ENCODE measurements at regions not wholly inside any gene's neighbourhood (a gene's known extent, or its start where the extent isn't known, plus 50 kb on each side); places are given as distances from the start of the nearest gene placed in this dataset.

DNA sequence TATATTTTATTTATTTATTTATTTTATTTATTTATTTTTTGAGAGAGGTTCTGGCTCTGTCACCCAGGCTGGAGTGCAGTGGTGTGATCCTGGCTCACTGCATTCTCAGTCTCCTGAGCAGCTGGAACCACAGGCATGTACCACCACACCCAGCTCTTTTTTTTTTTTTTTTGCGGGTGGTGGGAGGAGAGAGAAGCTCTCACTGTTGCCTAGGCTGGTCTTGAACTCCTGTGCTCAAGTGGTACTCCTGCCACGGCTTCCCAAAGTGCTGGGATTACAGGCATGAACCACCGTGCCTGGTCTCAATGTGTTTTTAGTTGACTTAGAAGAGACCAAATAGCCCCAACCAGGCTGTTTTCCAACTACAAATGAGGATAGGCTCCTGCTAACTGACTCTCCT is 80.7 kb downstream of the PDCL3 start:
- DNase-seq (ENCODE audit: low spot score) = no peak
- no peak overlapping the region for H3K27ac Mint-ChIP-seq (ENCODE audit: unreplicated experiment)
- TF ChIP-seq, protein P1, sequence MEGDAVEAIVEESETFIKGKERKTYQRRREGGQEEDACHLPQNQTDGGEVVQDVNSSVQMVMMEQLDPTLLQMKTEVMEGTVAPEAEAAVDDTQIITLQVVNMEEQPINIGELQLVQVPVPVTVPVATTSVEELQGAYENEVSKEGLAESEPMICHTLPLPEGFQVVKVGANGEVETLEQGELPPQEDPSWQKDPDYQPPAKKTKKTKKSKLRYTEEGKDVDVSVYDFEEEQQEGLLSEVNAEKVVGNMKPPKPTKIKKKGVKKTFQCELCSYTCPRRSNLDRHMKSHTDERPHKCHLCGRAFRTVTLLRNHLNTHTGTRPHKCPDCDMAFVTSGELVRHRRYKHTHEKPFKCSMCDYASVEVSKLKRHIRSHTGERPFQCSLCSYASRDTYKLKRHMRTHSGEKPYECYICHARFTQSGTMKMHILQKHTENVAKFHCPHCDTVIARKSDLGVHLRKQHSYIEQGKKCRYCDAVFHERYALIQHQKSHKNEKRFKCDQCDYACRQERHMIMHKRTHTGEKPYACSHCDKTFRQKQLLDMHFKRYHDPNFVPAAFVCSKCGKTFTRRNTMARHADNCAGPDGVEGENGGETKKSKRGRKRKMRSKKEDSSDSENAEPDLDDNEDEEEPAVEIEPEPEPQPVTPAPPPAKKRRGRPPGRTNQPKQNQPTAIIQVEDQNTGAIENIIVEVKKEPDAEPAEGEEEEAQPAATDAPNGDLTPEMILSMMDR (IDR thresholded peaks at IDR 0.05) = no peak
- H3K27me3 Mint-ChIP-seq (ENCODE audit: low read depth) = peaks cover 13% of the 10 kb centered on the region
- H3K4me3 Mint-ChIP-seq (ENCODE audit: unreplicated experiment) = no peak overlapping the region
- H3K36me3 Mint-ChIP-seq (ENCODE audit: low read depth) = peaks cover 3% of the 10 kb centered on the region
- H3K4me1 Mint-ChIP-seq (ENCODE audit: low read depth) = peaks cover 14% of the 10 kb centered on the region
- peaks cover 5% of the 10 kb centered on the region for H3K9me3 Mint-ChIP-seq (ENCODE audit: low read depth)

DNA sequence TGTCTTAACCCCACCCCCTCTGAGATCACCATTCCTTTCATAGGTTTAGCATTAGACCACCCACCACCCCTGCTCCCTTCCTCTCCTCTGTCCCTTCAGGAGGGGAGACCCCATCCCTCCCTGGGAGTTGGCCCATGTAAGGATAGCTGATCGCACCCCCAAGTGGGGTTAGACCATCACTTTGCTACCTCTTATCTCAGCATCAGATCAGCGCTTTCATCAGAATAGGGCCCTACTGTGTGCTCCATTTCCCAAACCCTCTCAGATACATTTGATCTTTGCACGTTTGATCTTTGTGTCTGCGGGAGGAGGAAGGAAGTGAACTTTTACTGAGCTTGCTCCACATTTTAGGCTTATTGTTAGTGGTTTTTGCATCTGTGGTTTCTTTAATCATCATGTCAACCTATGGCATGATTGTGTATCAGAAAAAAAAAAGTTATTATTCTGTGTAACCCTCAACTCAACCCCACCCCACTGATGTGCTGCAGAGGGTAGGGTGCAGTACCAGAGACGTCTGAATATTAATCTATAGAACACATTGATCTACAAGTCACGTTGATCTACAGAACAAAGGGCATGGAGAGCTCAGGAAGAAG is 81.2 kb downstream of the PDCL3 start:
- H3K27ac Mint-ChIP-seq (ENCODE audit: unreplicated experiment) = no peak overlapping the region
- no peak for DNase-seq (ENCODE audit: low spot score)
- TF ChIP-seq, protein P1 (IDR thresholded peaks at IDR 0.05) = no peak
- no peak overlapping the region for H3K4me3 Mint-ChIP-seq (ENCODE audit: unreplicated experiment)
- peaks cover 5% of the 10 kb centered on the region for H3K9me3 Mint-ChIP-seq (ENCODE audit: low read depth)
- peaks cover 12% of the 10 kb centered on the region for H3K27me3 Mint-ChIP-seq (ENCODE audit: low read depth)
- H3K36me3 Mint-ChIP-seq (ENCODE audit: low read depth) = peaks cover 3% of the 10 kb centered on the region
- H3K4me1 Mint-ChIP-seq (ENCODE audit: low read depth) = peaks cover 14% of the 10 kb centered on the region

DNA sequence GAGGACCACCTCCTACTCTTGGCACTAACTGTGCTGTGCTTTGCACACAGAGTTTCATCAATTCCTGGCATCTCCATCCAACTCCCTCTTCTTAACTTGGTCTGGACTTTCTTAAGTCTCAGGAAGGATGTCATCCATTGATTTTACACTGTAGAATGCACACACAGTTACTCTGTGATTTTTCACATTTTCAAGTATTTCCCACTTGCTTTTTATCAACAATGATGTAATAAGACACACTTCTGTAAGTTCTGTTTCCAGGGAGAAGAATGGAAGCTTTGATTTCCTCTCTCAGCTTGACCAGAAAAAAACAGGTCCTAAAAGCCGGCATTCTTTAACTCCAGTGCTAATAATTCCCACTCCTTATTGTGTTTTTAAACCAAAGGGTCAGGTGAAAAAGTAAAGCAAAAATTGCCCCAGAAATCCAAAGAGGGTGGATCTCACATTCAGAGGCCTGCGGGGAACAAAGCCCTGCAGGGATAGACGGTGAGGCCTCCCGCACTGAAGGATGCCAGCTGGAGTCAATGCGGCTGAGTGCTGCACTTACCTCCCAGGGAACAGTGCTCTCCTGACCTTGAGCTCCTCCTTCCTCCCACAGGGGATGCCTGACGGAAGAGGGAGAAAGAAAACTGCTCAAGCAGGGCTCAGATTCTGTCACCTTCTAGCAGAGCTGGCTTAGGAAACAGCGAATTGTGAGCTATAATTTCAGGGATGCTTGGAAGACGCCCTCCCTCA is 83.1 kb downstream of the PDCL3 start:
- no peak overlapping the region for H3K4me3 Mint-ChIP-seq (ENCODE audit: unreplicated experiment)
- peaks cover 8% of the 10 kb centered on the region for H3K9me3 Mint-ChIP-seq (ENCODE audit: low read depth)
- H3K27me3 Mint-ChIP-seq (ENCODE audit: low read depth) = peaks cover 5% of the 10 kb centered on the region
- no peak for DNase-seq (ENCODE audit: low spot score)
- H3K4me1 Mint-ChIP-seq (ENCODE audit: low read depth) = peaks cover 14% of the 10 kb centered on the region
- H3K27ac Mint-ChIP-seq (ENCODE audit: unreplicated experiment) = no peak overlapping the region
- H3K36me3 Mint-ChIP-seq (ENCODE audit: low read depth) = peaks cover 3% of the 10 kb centered on the region
- TF ChIP-seq, protein P1 (IDR thresholded peaks at IDR 0.05) = no peak

DNA sequence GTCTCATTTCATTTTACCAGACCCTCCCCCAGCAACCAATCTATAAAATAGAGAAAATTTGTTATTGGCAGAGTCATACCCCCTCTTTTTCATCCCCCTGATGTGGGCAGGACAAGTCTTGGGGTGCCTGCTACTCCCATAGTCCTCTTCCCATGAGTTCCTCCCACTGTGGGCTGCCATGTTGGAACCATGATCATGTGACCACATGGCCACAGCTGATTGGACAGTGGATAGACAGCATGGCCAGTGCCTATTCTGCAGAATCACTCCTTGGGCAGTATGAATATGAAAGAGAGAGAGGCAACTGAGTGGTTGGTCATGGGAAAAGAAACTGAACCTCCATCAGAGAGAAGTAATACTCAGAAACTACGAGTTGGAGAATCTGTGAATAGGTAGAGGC is 84.9 kb downstream of the PDCL3 start:
- DNase-seq (ENCODE audit: low spot score) = no peak
- H3K36me3 Mint-ChIP-seq (ENCODE audit: low read depth) = peaks cover 5% of the 10 kb centered on the region
- peaks cover 7% of the 10 kb centered on the region for H3K27me3 Mint-ChIP-seq (ENCODE audit: low read depth)
- peaks cover 12% of the 10 kb centered on the region for H3K9me3 Mint-ChIP-seq (ENCODE audit: low read depth)
- no peak overlapping the region for H3K4me3 Mint-ChIP-seq (ENCODE audit: unreplicated experiment)
- no peak overlapping the region for H3K27ac Mint-ChIP-seq (ENCODE audit: unreplicated experiment)
- H3K4me1 Mint-ChIP-seq (ENCODE audit: low read depth) = peaks cover 14% of the 10 kb centered on the region
- TF ChIP-seq, protein P1 (IDR thresholded peaks at IDR 0.05) = no peak

DNA sequence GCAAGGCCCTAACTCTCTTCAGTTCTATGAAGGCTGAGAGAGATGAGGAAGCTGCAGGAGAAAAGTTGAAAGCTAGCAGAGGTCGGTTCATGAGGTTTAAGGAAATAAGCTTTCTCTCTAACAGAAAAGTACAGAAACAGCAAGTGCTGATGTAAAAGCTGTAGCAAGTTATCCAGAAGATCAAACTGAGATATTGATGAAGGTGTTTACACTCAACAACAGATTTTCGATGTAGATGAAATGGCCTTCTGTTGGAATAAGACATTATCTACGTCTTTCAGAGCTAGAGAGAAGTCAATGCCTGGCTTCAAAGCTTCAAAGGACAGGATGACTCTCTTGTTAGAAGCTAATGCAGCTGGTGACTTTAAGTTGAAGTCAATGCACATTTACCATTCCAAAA is 87.4 kb downstream of the PDCL3 start:
- DNase-seq (ENCODE audit: low spot score) = no peak
- Mint-ChIP-seq H3K9me3 (ENCODE audit: low read depth) (peaks cover 10% of the 10 kb centered on the region), H3K4me1 (ENCODE audit: low read depth) (peaks cover 14% of the 10 kb centered on the region), H3K27ac (ENCODE audit: unreplicated experiment) (no peak overlapping the region), H3K27me3 (ENCODE audit: low read depth) (peaks cover 7% of the 10 kb centered on the region), H3K36me3 (ENCODE audit: low read depth) (peaks cover 5% of the 10 kb centered on the region), H3K4me3 (ENCODE audit: unreplicated experiment) (no peak overlapping the region)
- TF ChIP-seq, protein P1 (IDR thresholded peaks at IDR 0.05) = no peak
